ENCODE measurements at regions not wholly inside any gene's neighbourhood (a gene's known extent, or its start where the extent isn't known, plus 50 kb on each side); places are given as distances from the start of the nearest gene placed in this dataset.

GRCh38 chr4:57355101-57355665 is 245.0 kb upstream of the IGFBP7 start:
- no peak for TF ChIP-seq POLR2A (IDR thresholded peaks at IDR 0.05)
- no peak for TF ChIP-seq CTCF (IDR thresholded peaks at IDR 0.05 in 8 of 11, conservative IDR thresholded peaks at IDR 0.05 in 3 of 11)

All from spleen (tissue), 7 donors.